Neural progenitor cell (in vitro differentiated cells): ENCODE measurements at regions not wholly inside any gene's neighbourhood (a gene's known extent, or its start where the extent isn't known, plus 50 kb on each side); places are given as distances from the start of the nearest gene placed in this dataset.

ENCODE experiments used
- CTCF ChIP-seq: fragments of 200-600 bp; sonication (generic); IDR thresholded peaks from 2 replicates; pipeline ENCODE4 v1.5.1; 2017; ENCODE audit warnings: antibody characterized with exemption, mild to moderate bottlenecking
- EZH2 ChIP-seq: fragments of 200-600 bp; sonication (generic); IDR thresholded peaks from 2 replicates; pipeline ENCODE4 v1.6.1; 2017; ENCODE audit warnings: antibody characterized with exemption, mild to moderate bottlenecking, moderate library complexity
- EZH2phosphoT487 ChIP-seq: fragments of 200-600 bp; sonication (generic); IDR thresholded peaks from 2 replicates; pipeline ENCODE4 v1.6.1; 2017; ENCODE audit warnings: antibody characterized with exemption

DNA sequence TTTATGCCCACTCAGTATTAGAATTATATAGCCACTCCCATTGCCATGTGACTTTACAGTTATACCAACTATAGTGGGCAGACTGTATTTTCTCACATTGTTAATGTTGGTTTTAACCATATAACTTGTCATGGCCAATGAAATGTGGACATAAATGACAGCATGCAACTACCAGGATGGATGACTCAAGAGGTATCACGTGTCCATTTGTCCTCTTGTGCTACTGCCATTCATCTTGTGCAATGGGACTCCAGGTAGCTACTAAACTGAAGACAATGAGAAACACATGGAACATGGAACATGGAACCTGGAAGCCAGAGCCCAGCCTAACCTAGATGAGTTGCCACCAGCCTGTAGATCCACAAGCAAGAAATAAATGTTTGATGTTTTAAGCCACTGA lies 242.7 kb upstream of the IPO5 start:
- no peak for TF ChIP-seq CTCF
- TF ChIP-seq EZH2 = no peak
- TF ChIP-seq EZH2phosphoT487 = no peak
